Endothelial cell of umbilical vein (primary cell): ENCODE measurements at regions not wholly inside any gene's neighbourhood (a gene's known extent, or its start where the extent isn't known, plus 50 kb on each side); places are given as distances from the start of the nearest gene placed in this dataset.

Source experiments
- CTCF ChIP-seq, 2 donors: IDR thresholded peaks; 1 replicate in 1 of 2; 2 replicates in 1 of 2; pipeline ENCODE4 v1.5.1; 2011; ENCODE audit warnings: low read length in 2 of 2, mild to moderate bottlenecking in 2 of 2, moderate library complexity in 2 of 2, control low read depth in 1 of 2, inconsistent platforms in 1 of 2, low read depth in 1 of 2; ENCODE audit not compliant: insufficient read depth in 1 of 2; ENCODE audit errors: extremely low read depth in 1 of 2
- EZH2 ChIP-seq: IDR thresholded peaks from 2 replicates; pipeline ENCODE4 v1.6.1; 2012; ENCODE audit warnings: borderline replicate concordance, low read depth, mild to moderate bottlenecking, moderate library complexity, low read length, inconsistent platforms; ENCODE audit not compliant: severe bottlenecking
- GATA2 ChIP-seq: IDR thresholded peaks from 2 replicates; pipeline ENCODE4 v1.7.0; 2011; ENCODE audit warnings: low read depth, mild to moderate bottlenecking, moderate library complexity, mixed read lengths, low read length; ENCODE audit not compliant: insufficient read length, insufficient read depth
- JUN ChIP-seq: IDR thresholded peaks from 2 replicates; pipeline ENCODE4 v1.6.1; 2011; ENCODE audit warnings: borderline replicate concordance, low read depth; ENCODE audit not compliant: insufficient read length, insufficient read depth
- MAX ChIP-seq: IDR thresholded peaks from 2 replicates; pipeline ENCODE4 v1.6.1; 2011; ENCODE audit not compliant: insufficient read depth, insufficient read length
- MYC ChIP-seq: IDR thresholded peaks from one replicate; pipeline ENCODE4 v1.6.1; 2011; ENCODE audit warnings: mild to moderate bottlenecking, low read depth, low read length
- POLR2A ChIP-seq: IDR thresholded peaks from 2 replicates; pipeline ENCODE4 v1.6.1; 2012; ENCODE audit warnings: low read depth, mild to moderate bottlenecking, control low read depth, low read length
- POLR2AphosphoS5 ChIP-seq: IDR thresholded peaks from 2 replicates; pipeline ENCODE4 v1.6.1; 2012; ENCODE audit warnings: low read depth, mild to moderate bottlenecking, control low read depth, low read length, moderate library complexity; ENCODE audit not compliant: insufficient read depth

- TF ChIP-seq CTCF (IDR thresholded peaks at IDR 0.05; ENCODE audit: extremely low read depth in 1 of 2, insufficient read depth in 1 of 2, low read depth in 1 of 2, low read length in 2 of 2) (no peak), EZH2 (no peak), POLR2AphosphoS5 (no peak), GATA2 (no peak), POLR2A (no peak), JUN (no peak), MAX (no peak), MYC (no peak)
These were observed 1258.9 kb downstream of the EFNB2 start for GRCh38 chr13:105276571-105276970.
